PC-3 (cell line): ENCODE measurements at regions not wholly inside any gene's neighbourhood (a gene's known extent, or its start where the extent isn't known, plus 50 kb on each side); places are given as distances from the start of the nearest gene placed in this dataset.

Experiments used
- ATAC-seq: fragments of 200-7000 bp; cut with Tn5 transposase; 2 replicates; pipeline ENCODE4 v1.9.1; 2020; ENCODE audit warnings: mild to moderate bottlenecking, moderate library complexity
- BruUV-seq: library from RNA; stranded (reverse); fragments of 400-500 nt; replicated peaks from 2 replicates; lab custom pipeline; 2021; lab: Mats Ljungman, UMichigan
- CTCF ChIA-PET: fragments of 300-600 bp; sonication (Branson Sonifier 250); formaldehyde crosslinking; loops from one replicate; lab custom pipeline; 2022; ENCODE audit warnings: antibody characterized with exemption; lab: Charles Lee
- POLR2A ChIA-PET: fragments of 300-600 bp; sonication (Branson Sonifier 250); formaldehyde crosslinking; loops from one replicate; lab custom pipeline; 2022; ENCODE audit warnings: antibody characterized with exemption; ENCODE audit not compliant: unreplicated experiment; lab: Charles Lee
- DNase-seq: peaks from one replicate; pipeline ENCODE4 v3.0.0-alpha.2; 2015
- H2AFZ ChIP-seq: fragments of 300-600 bp; sonication (generic); 2 replicates; pipeline ENCODE4 v1.6.0; 2016; ENCODE audit warnings: antibody characterized with exemption, low read length
- H3F3A ChIP-seq: fragments of 300-600 bp; sonication (generic); one replicate; pipeline ENCODE4 v1.6.0; 2017; ENCODE audit warnings: antibody characterized with exemption, low read length, control low read depth, mild to moderate bottlenecking; ENCODE audit not compliant: unreplicated experiment
- H3K27ac ChIP-seq: fragments of 300-600 bp; sonication (generic); 2 replicates; pipeline ENCODE4 v1.5.1; 2016; ENCODE audit warnings: mild to moderate bottlenecking, low read length
- H3K27me3 ChIP-seq: fragments of 300-600 bp; sonication (generic); 2 replicates; pipeline ENCODE4 v1.6.1; 2016; ENCODE audit warnings: low read length, mixed read lengths
- H3K36me3 ChIP-seq: fragments of 300-600 bp; sonication (generic); 2 replicates; pipeline ENCODE4 v1.6.1; 2016; ENCODE audit warnings: low read depth, mixed run types, low read length, mixed read lengths
- H3K4me1 ChIP-seq: fragments of 300-600 bp; sonication (generic); 2 replicates; pipeline ENCODE4 v1.5.1; 2016; ENCODE audit warnings: low read length; ENCODE audit not compliant: insufficient read depth
- H3K4me2 ChIP-seq: fragments of 300-600 bp; sonication (generic); 2 replicates; pipeline ENCODE4 v1.6.0; 2016; ENCODE audit warnings: low read length
- H3K4me3 ChIP-seq: fragments of 300-600 bp; sonication (generic); 2 replicates; pipeline ENCODE4 v1.5.1; 2016; ENCODE audit warnings: mild to moderate bottlenecking, low read length, mixed read lengths
- H3K79me2 ChIP-seq: fragments of 300-600 bp; sonication (generic); 2 replicates; pipeline ENCODE4 v1.6.1; 2017; ENCODE audit warnings: low read length, mixed read lengths
- H3K9ac ChIP-seq: fragments of 300-600 bp; sonication (generic); 2 replicates; pipeline ENCODE4 v1.6.0; 2016; ENCODE audit warnings: mild to moderate bottlenecking, low read length
- H3K9me2 ChIP-seq: fragments of 300-600 bp; sonication (generic); replicated peaks from 2 replicates; pipeline ENCODE4 v1.6.1; 2016; ENCODE audit warnings: mixed run types, low read length, mixed read lengths
- H3K9me3 ChIP-seq: fragments of 300-600 bp; sonication (generic); 2 replicates; pipeline ENCODE4 v1.6.1; 2016; ENCODE audit warnings: low read length, mixed read lengths
- H4K20me1 ChIP-seq: fragments of 300-600 bp; sonication (generic); 2 replicates; pipeline ENCODE4 v1.6.1; 2016; ENCODE audit warnings: low read length, mixed read lengths
- EZH2 ChIP-seq: fragments of 300-600 bp; sonication (generic); IDR thresholded peaks from one replicate; pipeline ENCODE4 v1.6.1; 2017; ENCODE audit warnings: antibody characterized with exemption, mild to moderate bottlenecking, low read length; ENCODE audit not compliant: unreplicated experiment
- EZH2phosphoT487 ChIP-seq: fragments of 300-600 bp; sonication (generic); IDR thresholded peaks from 2 replicates; pipeline ENCODE4 v1.6.1; 2018; ENCODE audit warnings: mild to moderate bottlenecking, antibody characterized with exemption, low read length, borderline replicate concordance
- intact Hi-C: fragments of 100-400 bp; cut with micrococcal nuclease; formaldehyde crosslinking; loops from 2 replicates; pipeline ENCODE4 v1.9.0; 2023
- TF ChIP-seq, protein P1 (sequence below): fragments of 300-600 bp; sonication (generic); conservative IDR thresholded peaks from 2 replicates; pipeline ENCODE4 v1.5.1; 2017; ENCODE audit warnings: antibody characterized with exemption, low read depth, mild to moderate bottlenecking, low read length

- ChIA-PET CTCF (no interaction called here), POLR2A (interaction anchor here (0.6 kb wide), 1 partner anchor 260 kb away, joined by 3 read pairs; no protein-coding TSS in a partner anchor)
- Histone ChIP-seq H3K27me3 (no peaks in the 10 kb centered on the region), H3K9me2 (no peaks in the 10 kb centered on the region), H3K9ac (no peak overlapping the region), H2AFZ (no peak overlapping the region), H3K79me2 (no peaks in the 10 kb centered on the region), H3K27ac (no peak overlapping the region), H3K9me3 (no peaks in the 10 kb centered on the region), H3K36me3 (no peaks in the 10 kb centered on the region), H3F3A (no peaks in the 10 kb centered on the region), H4K20me1 (no peaks in the 10 kb centered on the region), H3K4me2 (no peak overlapping the region), H3K4me3 (no peak overlapping the region), H3K4me1 (peaks cover 5% of the 10 kb centered on the region)
- ATAC-seq (no peak), DNase-seq (no peak)
- intact Hi-C loops: no loop called here
- no TSS peak for BruUV-seq
- TF ChIP-seq, protein P1, sequence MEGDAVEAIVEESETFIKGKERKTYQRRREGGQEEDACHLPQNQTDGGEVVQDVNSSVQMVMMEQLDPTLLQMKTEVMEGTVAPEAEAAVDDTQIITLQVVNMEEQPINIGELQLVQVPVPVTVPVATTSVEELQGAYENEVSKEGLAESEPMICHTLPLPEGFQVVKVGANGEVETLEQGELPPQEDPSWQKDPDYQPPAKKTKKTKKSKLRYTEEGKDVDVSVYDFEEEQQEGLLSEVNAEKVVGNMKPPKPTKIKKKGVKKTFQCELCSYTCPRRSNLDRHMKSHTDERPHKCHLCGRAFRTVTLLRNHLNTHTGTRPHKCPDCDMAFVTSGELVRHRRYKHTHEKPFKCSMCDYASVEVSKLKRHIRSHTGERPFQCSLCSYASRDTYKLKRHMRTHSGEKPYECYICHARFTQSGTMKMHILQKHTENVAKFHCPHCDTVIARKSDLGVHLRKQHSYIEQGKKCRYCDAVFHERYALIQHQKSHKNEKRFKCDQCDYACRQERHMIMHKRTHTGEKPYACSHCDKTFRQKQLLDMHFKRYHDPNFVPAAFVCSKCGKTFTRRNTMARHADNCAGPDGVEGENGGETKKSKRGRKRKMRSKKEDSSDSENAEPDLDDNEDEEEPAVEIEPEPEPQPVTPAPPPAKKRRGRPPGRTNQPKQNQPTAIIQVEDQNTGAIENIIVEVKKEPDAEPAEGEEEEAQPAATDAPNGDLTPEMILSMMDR: no peak
- TF ChIP-seq EZH2: no peak
- TF ChIP-seq EZH2phosphoT487: no peak
Measured at GRCh38 chr2:106037932-106038331, 156.2 kb downstream of the UXS1 start.

- ChIA-PET POLR2A (no interaction called here), CTCF (no interaction called here)
- H3K4me3 ChIP-seq: no peak overlapping the region
- no peak for DNase-seq
- H3F3A ChIP-seq: no peaks in the 10 kb centered on the region
- TF ChIP-seq EZH2 (no peak), EZH2phosphoT487 (no peak)
- TF ChIP-seq, protein P1: no peak
- no peaks in the 10 kb centered on the region for H3K9me2 ChIP-seq
- no peak overlapping the region for H3K27ac ChIP-seq
- H2AFZ ChIP-seq: no peak overlapping the region
- H3K27me3 ChIP-seq: no peaks in the 10 kb centered on the region
- H4K20me1 ChIP-seq: no peaks in the 10 kb centered on the region
- H3K4me2 ChIP-seq: no peak overlapping the region
- H3K36me3 ChIP-seq: no peaks in the 10 kb centered on the region
- peaks cover 5% of the 10 kb centered on the region for H3K4me1 ChIP-seq
- ATAC-seq: no peak
- no peaks in the 10 kb centered on the region for H3K9me3 ChIP-seq
- BruUV-seq: no TSS peak
- no peaks in the 10 kb centered on the region for H3K79me2 ChIP-seq
- H3K9ac ChIP-seq: no peak overlapping the region
- intact Hi-C loops: no loop called here
Measured at GRCh38 chr2:106037262-106037661, 156.8 kb downstream of the UXS1 start.

DNA sequence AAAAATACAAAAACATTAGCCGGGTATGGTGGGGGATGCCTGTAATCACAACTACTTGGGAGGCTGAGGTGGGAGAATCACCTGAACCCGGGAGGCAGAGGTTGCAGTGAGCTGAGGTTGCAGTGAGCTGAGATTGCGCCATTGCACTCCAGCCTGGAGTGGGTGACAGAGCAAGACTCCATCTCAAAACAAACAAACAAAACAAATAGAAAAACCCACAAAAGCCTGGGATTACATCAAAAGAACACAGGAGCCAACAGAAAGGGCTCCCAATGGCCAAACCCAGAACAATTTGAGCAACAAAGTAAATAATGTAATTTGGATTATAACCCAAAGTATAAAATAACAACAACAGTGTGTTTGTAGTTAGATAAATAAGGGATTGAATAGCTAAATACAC, 159.8 kb downstream of the UXS1 start:
- Histone ChIP-seq H4K20me1 (no peaks in the 10 kb centered on the region), H3K9me3 (no peaks in the 10 kb centered on the region), H3K4me3 (no peak overlapping the region), H3K36me3 (no peaks in the 10 kb centered on the region), H3K9ac (no peak overlapping the region), H3K27me3 (no peaks in the 10 kb centered on the region), H3K4me1 (peaks cover 21% of the 10 kb centered on the region), H2AFZ (no peak overlapping the region), H3F3A (no peaks in the 10 kb centered on the region), H3K9me2 (no peaks in the 10 kb centered on the region), H3K27ac (0 out of 2 replicates have a peak overlapping the region, but pooled peaks have one; percentile 53), H3K4me2 (0 out of 2 replicates have a peak overlapping the region, but pooled peaks have one; percentile 15), H3K79me2 (no peaks in the 10 kb centered on the region)
- ChIA-PET POLR2A (interaction anchor here (0.6 kb wide), 1 partner anchor 19 kb away, joined by 3 read pairs; no protein-coding TSS in a partner anchor), CTCF (interaction anchor here (0.6 kb wide), 1 partner anchor 256 kb away, joined by 5 read pairs; no protein-coding TSS in a partner anchor)
- peak; percentile 16; the same call in 1 of the 2 replicates for ATAC-seq
- TF ChIP-seq EZH2phosphoT487 (no peak), EZH2 (no peak)
- DNase-seq: peak; percentile 62
- intact Hi-C loops: no loop called here
- no TSS peak for BruUV-seq
